ENCODE measurements at regions not wholly inside any gene's neighbourhood (a gene's known extent, or its start where the extent isn't known, plus 50 kb on each side); places are given as distances from the start of the nearest gene placed in this dataset.

- no peak overlapping the region for H3K27ac ChIP-seq (ENCODE audit: low read depth, low read length)
- peaks cover 6% of the 10 kb centered on the region for H3K4me1 ChIP-seq (ENCODE audit: control insufficient read depth, insufficient read depth, low read length)
- no peaks in the 10 kb centered on the region for H3K9me3 Mint-ChIP-seq
- peak; percentile 89 for DNase-seq
- H3K27me3 Mint-ChIP-seq (ENCODE audit: insufficient read depth), result no peaks in the 10 kb centered on the region
- TF ChIP-seq, protein P1, sequence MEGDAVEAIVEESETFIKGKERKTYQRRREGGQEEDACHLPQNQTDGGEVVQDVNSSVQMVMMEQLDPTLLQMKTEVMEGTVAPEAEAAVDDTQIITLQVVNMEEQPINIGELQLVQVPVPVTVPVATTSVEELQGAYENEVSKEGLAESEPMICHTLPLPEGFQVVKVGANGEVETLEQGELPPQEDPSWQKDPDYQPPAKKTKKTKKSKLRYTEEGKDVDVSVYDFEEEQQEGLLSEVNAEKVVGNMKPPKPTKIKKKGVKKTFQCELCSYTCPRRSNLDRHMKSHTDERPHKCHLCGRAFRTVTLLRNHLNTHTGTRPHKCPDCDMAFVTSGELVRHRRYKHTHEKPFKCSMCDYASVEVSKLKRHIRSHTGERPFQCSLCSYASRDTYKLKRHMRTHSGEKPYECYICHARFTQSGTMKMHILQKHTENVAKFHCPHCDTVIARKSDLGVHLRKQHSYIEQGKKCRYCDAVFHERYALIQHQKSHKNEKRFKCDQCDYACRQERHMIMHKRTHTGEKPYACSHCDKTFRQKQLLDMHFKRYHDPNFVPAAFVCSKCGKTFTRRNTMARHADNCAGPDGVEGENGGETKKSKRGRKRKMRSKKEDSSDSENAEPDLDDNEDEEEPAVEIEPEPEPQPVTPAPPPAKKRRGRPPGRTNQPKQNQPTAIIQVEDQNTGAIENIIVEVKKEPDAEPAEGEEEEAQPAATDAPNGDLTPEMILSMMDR (conservative IDR thresholded peaks at IDR 0.05), result no peak
- H3K4me1 Mint-ChIP-seq, result peaks cover 19% of the 10 kb centered on the region
- 14 to 31% methylated on average over 10 to 55 of the region's 55 CpGs for WGBS, 2 experiments (ENCODE audit: insufficient coverage in 1 of 2, insufficient read length in 1 of 2)
- peak overlapping the region; percentile 76 for H3K4me3 Mint-ChIP-seq
- H3K9ac ChIP-seq (ENCODE audit: extremely low read depth, low read length, poor library complexity, severe bottlenecking), result no peak overlapping the region
- H3K4me3 ChIP-seq (ENCODE audit: low read length), result peak overlapping the region; percentile 76
- H3K27me3 ChIP-seq (ENCODE audit: control insufficient read depth, insufficient read depth, low read length, poor library complexity, severe bottlenecking), result no peaks in the 10 kb centered on the region
- H3K27ac Mint-ChIP-seq, result peak overlapping the region; percentile 70
- H3K36me3 ChIP-seq (ENCODE audit: control insufficient read depth, insufficient read depth, low read length), result no peaks in the 10 kb centered on the region
- H3K9me3 ChIP-seq (ENCODE audit: control insufficient read depth, low read length), result no peaks in the 10 kb centered on the region
- peaks cover 5% of the 10 kb centered on the region for H3K36me3 Mint-ChIP-seq (ENCODE audit: low read depth)
Measured at GRCh38 chr3:15860014-15860934, 62.5 kb upstream of the ANKRD28 start.

DNA sequence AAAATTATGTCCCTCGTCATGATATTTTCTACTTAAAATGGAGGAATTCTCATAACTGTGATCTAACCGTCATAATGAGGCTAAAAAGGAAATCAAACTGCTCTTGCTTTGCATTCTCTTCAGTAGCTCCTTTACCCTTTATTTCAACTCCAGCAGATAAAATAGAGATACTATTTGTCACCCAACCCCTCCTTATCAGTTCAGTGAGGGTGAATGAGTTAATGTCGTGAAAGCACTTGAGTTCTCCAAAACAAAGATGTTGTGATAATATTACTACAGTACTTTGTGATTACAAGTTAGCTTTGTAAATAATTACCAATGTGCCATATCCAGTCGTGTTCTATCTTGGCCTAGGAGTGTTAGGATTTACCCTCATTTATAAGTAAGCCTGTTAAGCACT lies 63.4 kb upstream of the ANKRD28 start:
- no peaks in the 10 kb centered on the region for H3K27me3 ChIP-seq (ENCODE audit: control insufficient read depth, insufficient read depth, low read length, poor library complexity, severe bottlenecking)
- Mint-ChIP-seq H3K36me3 (ENCODE audit: low read depth) (peaks cover 6% of the 10 kb centered on the region), H3K27ac (no peak overlapping the region), H3K27me3 (ENCODE audit: insufficient read depth) (no peaks in the 10 kb centered on the region), H3K4me3 (peak overlapping the region; percentile 76), H3K9me3 (no peaks in the 10 kb centered on the region), H3K4me1 (peaks cover 16% of the 10 kb centered on the region)
- peaks cover 6% of the 10 kb centered on the region for H3K4me1 ChIP-seq (ENCODE audit: control insufficient read depth, insufficient read depth, low read length)
- no peak for DNase-seq
- H3K4me3 ChIP-seq (ENCODE audit: low read length), result peak overlapping the region; percentile 76
- TF ChIP-seq, protein P1 (conservative IDR thresholded peaks at IDR 0.05), result no peak
- no peak overlapping the region for H3K27ac ChIP-seq (ENCODE audit: low read depth, low read length)
- no peaks in the 10 kb centered on the region for H3K9me3 ChIP-seq (ENCODE audit: control insufficient read depth, low read length)
- H3K36me3 ChIP-seq (ENCODE audit: control insufficient read depth, insufficient read depth, low read length), result no peaks in the 10 kb centered on the region
- no peak overlapping the region for H3K9ac ChIP-seq (ENCODE audit: extremely low read depth, low read length, poor library complexity, severe bottlenecking)
- 88 to 93% methylated on average over 2 to 3 of the region's 4 CpGs for WGBS, 2 experiments (ENCODE audit: insufficient coverage in 1 of 2, insufficient read length in 1 of 2)

- H3K27ac ChIP-seq (ENCODE audit: low read depth, low read length), result no peak overlapping the region
- peaks cover 4% of the 10 kb centered on the region for H3K4me1 Mint-ChIP-seq
- H3K9ac ChIP-seq (ENCODE audit: extremely low read depth, low read length, poor library complexity, severe bottlenecking), result no peak overlapping the region
- peaks cover 11% of the 10 kb centered on the region for H3K9me3 Mint-ChIP-seq
- no peak overlapping the region for H3K27ac Mint-ChIP-seq
- peaks cover 5% of the 10 kb centered on the region for H3K27me3 Mint-ChIP-seq (ENCODE audit: insufficient read depth)
- H3K4me3 ChIP-seq (ENCODE audit: low read length), result no peak overlapping the region
- no peaks in the 10 kb centered on the region for H3K9me3 ChIP-seq (ENCODE audit: control insufficient read depth, low read length)
- TF ChIP-seq, protein P1 (conservative IDR thresholded peaks at IDR 0.05), result no peak
- H3K4me3 Mint-ChIP-seq, result no peak overlapping the region
- H3K36me3 ChIP-seq (ENCODE audit: control insufficient read depth, insufficient read depth, low read length), result no peaks in the 10 kb centered on the region
- WGBS, 2 experiments (ENCODE audit: insufficient coverage in 1 of 2, insufficient read length in 1 of 2), result 90 to 100% methylated on average over 1 of the region's 1 CpG
- no peaks in the 10 kb centered on the region for H3K36me3 Mint-ChIP-seq (ENCODE audit: low read depth)
- H3K4me1 ChIP-seq (ENCODE audit: control insufficient read depth, insufficient read depth, low read length), result no peaks in the 10 kb centered on the region
- DNase-seq, result no peak
- no peaks in the 10 kb centered on the region for H3K27me3 ChIP-seq (ENCODE audit: control insufficient read depth, insufficient read depth, low read length, poor library complexity, severe bottlenecking)
Measured at GRCh38 chr3:15872807-15873206, 75.0 kb upstream of the ANKRD28 start.

All from endodermal cell (in vitro differentiated cells).